Hepatocyte (in vitro differentiated cells): ENCODE measurements at regions not wholly inside any gene's neighbourhood (a gene's known extent, or its start where the extent isn't known, plus 50 kb on each side); places are given as distances from the start of the nearest gene placed in this dataset.

ENCODE experiments used
- EZH2 ChIP-seq: fragments of 200-600 bp; sonication (generic); IDR thresholded peaks from 2 replicates; pipeline ENCODE4 v1.6.1; 2016; ENCODE audit warnings: antibody characterized with exemption, mild to moderate bottlenecking, borderline replicate concordance
- EZH2phosphoT487 ChIP-seq: fragments of 200-600 bp; sonication (generic); IDR thresholded peaks from one replicate; pipeline ENCODE4 v1.6.1; 2018; ENCODE audit warnings: antibody characterized with exemption, mild to moderate bottlenecking, low read depth, moderate library complexity; ENCODE audit not compliant: unreplicated experiment, severe bottlenecking
- TF ChIP-seq, protein P1 (sequence below): fragments of 200-600 bp; sonication (generic); IDR thresholded peaks from 2 replicates; pipeline ENCODE4 v1.5.1; 2016; ENCODE audit warnings: antibody characterized with exemption, mild to moderate bottlenecking; ENCODE audit not compliant: poor library complexity

DNA sequence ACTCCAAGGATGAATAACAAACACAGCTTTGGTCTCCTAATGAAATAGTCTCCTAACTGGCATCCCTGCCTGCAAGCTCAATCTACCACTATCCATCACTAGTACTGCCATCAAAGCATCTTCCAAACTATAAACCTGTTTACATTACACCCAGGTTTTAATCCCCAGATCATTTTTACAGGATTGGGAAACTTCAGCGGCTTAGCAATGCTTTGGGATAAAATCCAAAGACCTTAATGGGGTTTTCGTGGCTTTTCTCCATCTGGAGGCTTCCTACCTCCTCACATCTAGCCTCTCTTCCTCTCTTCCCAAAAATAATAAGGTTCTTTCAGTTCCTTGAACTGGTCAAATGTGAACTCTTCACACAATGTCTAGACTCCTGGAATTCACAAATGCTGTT is 92.2 kb upstream of the SETBP1 start:
- TF ChIP-seq EZH2 (no peak), EZH2phosphoT487 (no peak)
- TF ChIP-seq, protein P1, sequence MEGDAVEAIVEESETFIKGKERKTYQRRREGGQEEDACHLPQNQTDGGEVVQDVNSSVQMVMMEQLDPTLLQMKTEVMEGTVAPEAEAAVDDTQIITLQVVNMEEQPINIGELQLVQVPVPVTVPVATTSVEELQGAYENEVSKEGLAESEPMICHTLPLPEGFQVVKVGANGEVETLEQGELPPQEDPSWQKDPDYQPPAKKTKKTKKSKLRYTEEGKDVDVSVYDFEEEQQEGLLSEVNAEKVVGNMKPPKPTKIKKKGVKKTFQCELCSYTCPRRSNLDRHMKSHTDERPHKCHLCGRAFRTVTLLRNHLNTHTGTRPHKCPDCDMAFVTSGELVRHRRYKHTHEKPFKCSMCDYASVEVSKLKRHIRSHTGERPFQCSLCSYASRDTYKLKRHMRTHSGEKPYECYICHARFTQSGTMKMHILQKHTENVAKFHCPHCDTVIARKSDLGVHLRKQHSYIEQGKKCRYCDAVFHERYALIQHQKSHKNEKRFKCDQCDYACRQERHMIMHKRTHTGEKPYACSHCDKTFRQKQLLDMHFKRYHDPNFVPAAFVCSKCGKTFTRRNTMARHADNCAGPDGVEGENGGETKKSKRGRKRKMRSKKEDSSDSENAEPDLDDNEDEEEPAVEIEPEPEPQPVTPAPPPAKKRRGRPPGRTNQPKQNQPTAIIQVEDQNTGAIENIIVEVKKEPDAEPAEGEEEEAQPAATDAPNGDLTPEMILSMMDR, result no peak
